HepG2 (cell line): ENCODE measurements at regions not wholly inside any gene's neighbourhood (a gene's known extent, or its start where the extent isn't known, plus 50 kb on each side); places are given as distances from the start of the nearest gene placed in this dataset.
A peak's percentile ranks its signal among the peaks of the same experiment; 100 is the strongest.

Experiments
- ATAC-seq: fragments of 200-7000 bp; cut with Tn5 transposase; 3 replicates; pipeline ENCODE4 v1.9.1; 2020; ENCODE audit warnings: mild to moderate bottlenecking, moderate library complexity
- BruUV-seq: library from RNA; stranded (reverse); fragments of 400-500 nt; replicated peaks from 2 replicates; lab custom pipeline; 2021; lab: Mats Ljungman, UMichigan
- CTCF ChIA-PET: fragments of 300-600 bp; formaldehyde crosslinking; extraction: SDS; loops from one replicate; lab custom pipeline; 2021; ENCODE audit warnings: low total read pairs, inconsistent platforms, low intra/inter-chr PET ratio; lab: Yijun Ruan, JAX
- POLR2A ChIA-PET: fragments of 350-600 bp; sonication (Branson Sonifier 250); formaldehyde crosslinking; loops from one replicate; lab custom pipeline; 2020; ENCODE audit warnings: antibody characterized with exemption, inconsistent platforms; lab: Yijun Ruan, JAX
- DNase-seq: peaks from one replicate; pipeline ENCODE4 v3.0.0-alpha.2; 2015; ENCODE audit warnings: low spot score
- FAIRE-seq: peaks from 3 replicates; lab custom pipeline; 2011; peaks lifted over from hg19 to GRCh38; lab: Jason Lieb, UNC
- H2AFZ ChIP-seq: one replicate; pipeline ENCODE4 v1.6.1; 2011; ENCODE audit warnings: low read length, inconsistent platforms
- H3K27ac ChIP-seq: fragments of 300-600 bp; 3 replicates; pipeline ENCODE4 v1.8.0; 2011; ENCODE audit warnings: mixed run types, mild to moderate bottlenecking, mixed read lengths, low read length, inconsistent platforms; ENCODE audit not compliant: insufficient read depth; ENCODE audit errors: extremely low read length
- H3K27me3 ChIP-seq, 2 experiments: fragments of 200-600 bp in 1 of 2; 2 replicates in 1 of 2; 3 replicates in 1 of 2; pipeline versions ENCODE4 v1.6.0 to v1.8.0; 2011; ENCODE audit warnings: low read length in 2 of 2, mild to moderate bottlenecking in 2 of 2, moderate library complexity in 2 of 2, inconsistent platforms in 1 of 2; ENCODE audit not compliant: insufficient read depth in 2 of 2, control insufficient read depth in 1 of 2
- H3K36me3 ChIP-seq, 2 experiments: fragments of 200-600 bp in 1 of 2; replicated peaks in 1 of 2; 2 replicates in 1 of 2; 3 replicates in 1 of 2; pipeline versions ENCODE4 v1.5.1 to v1.8.0; 2011; ENCODE audit warnings: low read length in 2 of 2, inconsistent platforms in 1 of 2; ENCODE audit not compliant: insufficient read depth in 2 of 2, control insufficient read depth in 1 of 2
- H3K4me1 ChIP-seq: 2 replicates; pipeline ENCODE4 v1.5.1; 2012; ENCODE audit warnings: low read length, inconsistent platforms; ENCODE audit not compliant: insufficient read depth
- H3K4me2 ChIP-seq: 2 replicates; pipeline ENCODE4 v1.6.0; 2011; ENCODE audit warnings: low read depth, low read length, inconsistent platforms
- H3K4me3 ChIP-seq, 3 experiments: fragments of 200-600 bp in 1 of 3; sonication (generic), shearing (Covaris generic) in 1 of 3; replicated peaks in 1 of 3; 2 replicates each; pipeline ENCODE4 v1.5.1; 2011 to 2016; ENCODE audit warnings: low read length in 3 of 3, inconsistent platforms in 2 of 3, low read depth in 2 of 3, mild to moderate bottlenecking in 2 of 3, control low read depth in 1 of 3, mixed read lengths in 1 of 3; ENCODE audit not compliant: insufficient read depth in 1 of 3
- H3K79me2 ChIP-seq: one replicate; pipeline ENCODE4 v1.6.1; 2011; ENCODE audit warnings: low read length, inconsistent platforms; ENCODE audit not compliant: insufficient read depth
- H3K9ac ChIP-seq: 2 replicates; pipeline ENCODE4 v1.6.0; 2011; ENCODE audit warnings: mild to moderate bottlenecking, low read depth, low read length, inconsistent platforms; ENCODE audit not compliant: insufficient read depth
- H3K9me3 ChIP-seq: 2 replicates; pipeline ENCODE4 v1.5.1; 2012; ENCODE audit warnings: mild to moderate bottlenecking, low read length
- H4K20me1 ChIP-seq: 2 replicates; pipeline ENCODE4 v1.6.0; 2011; ENCODE audit warnings: inconsistent platforms, mild to moderate bottlenecking, low read length, moderate library complexity; ENCODE audit not compliant: insufficient read depth
- BRCA1 ChIP-seq: sonication (generic); formaldehyde crosslinking; IDR thresholded peaks from 2 replicates; pipeline ENCODE4 v1.4.0; 2020; ENCODE audit warnings: missing genetic modification reagents
- CAMTA2 ChIP-seq: sonication (generic); formaldehyde crosslinking; IDR thresholded peaks from 2 replicates; pipeline ENCODE4 v1.4.0; 2020; ENCODE audit warnings: mild to moderate bottlenecking, missing genetic modification reagents, borderline replicate concordance
- CBX2 ChIP-seq, 2 experiments: fragments of 200-600 bp in 1 of 2; sonication (generic); formaldehyde crosslinking in 1 of 2; IDR thresholded peaks; 2 replicates each; pipeline versions ENCODE4 v1.7.0 to v1.8.1; 2018 to 2022; ENCODE audit warnings: low read depth in 2 of 2, low read length in 1 of 2, mild to moderate bottlenecking in 1 of 2, missing genetic modification reagents in 1 of 2
- HINFP ChIP-seq: sonication (generic); formaldehyde crosslinking; IDR thresholded peaks from 2 replicates; pipeline ENCODE4 v1.4.0; 2020; ENCODE audit warnings: low read depth, mild to moderate bottlenecking, missing genetic modification reagents
- KLF13 ChIP-seq: sonication (generic); formaldehyde crosslinking; IDR thresholded peaks from 2 replicates; pipeline ENCODE4 v1.4.0; 2020; ENCODE audit warnings: mild to moderate bottlenecking, missing genetic modification reagents
- NFIC ChIP-seq: IDR thresholded peaks from 2 replicates; pipeline ENCODE4 v1.6.1; 2012; ENCODE audit warnings: mild to moderate bottlenecking, low read length, inconsistent platforms
- RFX5 ChIP-seq: IDR thresholded peaks from 2 replicates; pipeline ENCODE4 v1.6.1; 2011; ENCODE audit warnings: low read depth, low read length, improper control_type of control experiment
- SP4 ChIP-seq: sonication (generic); formaldehyde crosslinking; IDR thresholded peaks from 2 replicates; pipeline ENCODE4 v1.8.1; 2023; ENCODE audit warnings: mild to moderate bottlenecking, missing genetic modification reagents
- UBTF ChIP-seq: sonication (generic); formaldehyde crosslinking; IDR thresholded peaks from 2 replicates; pipeline ENCODE4 v1.4.0; 2020; ENCODE audit warnings: mild to moderate bottlenecking, missing genetic modification reagents
- ZFP91 ChIP-seq: sonication (generic); formaldehyde crosslinking; IDR thresholded peaks from 2 replicates; pipeline ENCODE4 v1.9.0; 2022; ENCODE audit warnings: missing genetic modification reagents, mild to moderate bottlenecking, borderline replicate concordance
- ZNF280B ChIP-seq: sonication (generic); formaldehyde crosslinking; IDR thresholded peaks from 2 replicates; pipeline ENCODE4 v1.5.0; 2020; ENCODE audit warnings: missing genetic modification reagents, mild to moderate bottlenecking, borderline replicate concordance
- ZNF543 ChIP-seq: sonication (generic); formaldehyde crosslinking; IDR thresholded peaks from 2 replicates; pipeline ENCODE4 v1.4.0; 2020; ENCODE audit warnings: mild to moderate bottlenecking, missing genetic modification reagents
- ZNF549 ChIP-seq: sonication (generic); formaldehyde crosslinking; IDR thresholded peaks from 2 replicates; pipeline ENCODE4 v1.5.0; 2020; ENCODE audit warnings: missing genetic modification reagents
- ZNF605 ChIP-seq: sonication (generic); formaldehyde crosslinking; IDR thresholded peaks from 2 replicates; pipeline ENCODE4 v1.8.0; 2022; ENCODE audit warnings: mild to moderate bottlenecking, missing genetic modification reagents
- ZNF629 ChIP-seq: sonication (generic); formaldehyde crosslinking; conservative IDR thresholded peaks from 2 replicates; pipeline ENCODE4 v1.5.0; 2020; ENCODE audit warnings: missing genetic modification reagents
- ZNF724P ChIP-seq: sonication (generic); formaldehyde crosslinking; IDR thresholded peaks from 2 replicates; pipeline ENCODE4 v1.8.0; 2022; ENCODE audit warnings: missing genetic modification reagents, borderline replicate concordance
- ZNF839 ChIP-seq: sonication (generic); formaldehyde crosslinking; IDR thresholded peaks from 2 replicates; pipeline ENCODE4 v1.4.0; 2020; ENCODE audit warnings: missing genetic modification reagents, mild to moderate bottlenecking, borderline replicate concordance
- WGBS: methylation state at CpG from one replicate; pipeline ENCODE4 v1.1.6; 2017; ENCODE audit warnings: low lambda C conversion rate; 5-methylcytosine and 5-hydroxymethylcytosine counted together
- in situ Hi-C: cut with HindIII; loops from 2 replicates; pipeline ENCODE4 v1.10.0; 2017; ENCODE audit warnings: low pct_unique_long_range_greater_than_20kb; ENCODE audit not compliant: extremely low pct_ligation_motif_present
- intact Hi-C: fragments of 100-400 bp; cut with micrococcal nuclease; formaldehyde crosslinking; loops from one replicate; pipeline ENCODE4 v1.10.0; 2022; ENCODE audit not compliant: unreplicated experiment

- WGBS = 65% methylated on average over 5 of the region's 9 CpGs
- H3K9ac ChIP-seq = peak overlapping the region; percentile 49
- intact Hi-C loops = loop anchor here (1.0 kb wide), 1 partner anchor 8 kb away; no protein-coding TSS in a partner anchor
- TF ChIP-seq ZNF724P (CRISPR knock-in tag) (no peak), UBTF (CRISPR knock-in tag) (no peak), BRCA1 (CRISPR knock-in tag) (no peak), HINFP (no peak), ZFP91 (CRISPR knock-in tag) (no peak), ZNF629 (peak; percentile 72), ZNF543 (no peak), ZNF549 (CRISPR knock-in tag) (no peak), ZNF839 (CRISPR knock-in tag) (no peak), CAMTA2 (no peak), NFIC (no peak), CBX2 (IDR thresholded peaks at IDR 0.05; ENCODE audit: low read depth, low read length) (no peak), CBX2 (CRISPR knock-in tag; IDR thresholded peaks at IDR 0.05; ENCODE audit: low read depth) (no peak), SP4 (CRISPR knock-in tag) (0 out of 2 replicates have a peak, but pooled peaks have one; percentile 29), RFX5 (no peak), ZNF605 (CRISPR knock-in tag) (peak; percentile 63; the same call in 1 of the 2 replicates), KLF13 (CRISPR knock-in tag) (no peak), ZNF280B (peak; percentile 27; the same call in 1 of the 2 replicates)
Observed at GRCh38 chr9:129547869-129548570, 72.9 kb downstream of the C9orf50 start.

More at GRCh38 chr9:129547869-129548570, 72.9 kb downstream of the C9orf50 start:
- peak overlapping the region; percentile 62 for H3K4me2 ChIP-seq
- in situ Hi-C loops = no loop called here
- no peaks in the 10 kb centered on the region for H4K20me1 ChIP-seq
- ATAC-seq (peak; percentile 16), FAIRE-seq (no peak), DNase-seq (no peak)
- no TSS peak for BruUV-seq
- H3K27me3 ChIP-seq = no peaks in the 10 kb centered on the region
- peaks cover 46% of the 10 kb centered on the region for H3K4me1 ChIP-seq
- H3K36me3 ChIP-seq = no peaks in the 10 kb centered on the region
- H2AFZ ChIP-seq = no peak overlapping the region
- peak overlapping the region; percentile 55 for H3K27ac ChIP-seq
- ChIA-PET POLR2A (interaction anchor here (0.7 to 3.1 kb wide), 6 partner anchors 10 to 69 kb away, joined by 3 to 32 read pairs (median 4); no protein-coding TSS in a partner anchor), CTCF (interaction anchor here (1.0 kb wide), 1 partner anchor 63 kb away, joined by 5 read pairs; no protein-coding TSS in a partner anchor)
- no peaks in the 10 kb centered on the region for H3K9me3 ChIP-seq
- H3K79me2 ChIP-seq = no peaks in the 10 kb centered on the region
- H3K4me3 ChIP-seq = peak overlapping the region in 1 of 3 experiments; percentile 32; a peak in 2 of 6 replicates
